Liver (tissue), 3 donors: ENCODE measurements at regions not wholly inside any gene's neighbourhood (a gene's known extent, or its start where the extent isn't known, plus 50 kb on each side); places are given as distances from the start of the nearest gene placed in this dataset.

ENCODE experiments used
- ATF3 ChIP-seq: IDR thresholded peaks from 2 replicates; pipeline ENCODE4 v1.6.1; 2016; ENCODE audit warnings: antibody characterized with exemption
- CTCF ChIP-seq: fragments of 150-350 bp; IDR thresholded peaks from 2 replicates; pipeline ENCODE4 v1.5.1; 2017; ENCODE audit warnings: improper control_type of control experiment, low read depth, low read length; ENCODE audit not compliant: missing input control
- EGR1 ChIP-seq, 2 donors: IDR thresholded peaks; 2 replicates each; pipeline ENCODE4 v1.6.1; 2016 to 2018; ENCODE audit warnings: antibody characterized with exemption in 2 of 2, low read depth in 2 of 2
- JUND ChIP-seq, 2 donors: IDR thresholded peaks; 2 replicates each; pipeline ENCODE4 v1.6.1; 2016; ENCODE audit warnings: antibody characterized with exemption in 2 of 2
- MAX ChIP-seq: IDR thresholded peaks from 2 replicates; pipeline ENCODE4 v1.6.1; 2016; ENCODE audit warnings: antibody characterized with exemption
- REST ChIP-seq: IDR thresholded peaks from 2 replicates; pipeline ENCODE4 v1.6.1; 2016; ENCODE audit warnings: antibody characterized with exemption, mild to moderate bottlenecking
- YY1 ChIP-seq: IDR thresholded peaks from 2 replicates; pipeline ENCODE4 v1.6.1; 2016; ENCODE audit warnings: antibody characterized with exemption, mild to moderate bottlenecking
- ZBTB33 ChIP-seq: IDR thresholded peaks from 2 replicates; pipeline ENCODE4 v1.6.1; 2016; ENCODE audit warnings: antibody characterized with exemption
- donor health status: healthy.
- donor health status: healthy.

- no peak for TF ChIP-seq MAX
- no peak for TF ChIP-seq ZBTB33
- no peak for TF ChIP-seq REST
- TF ChIP-seq YY1: no peak
- no peak for TF ChIP-seq CTCF
- TF ChIP-seq EGR1 (IDR thresholded peaks at IDR 0.05; ENCODE audit: low read depth in 2 of 2): no peak
- no peak for TF ChIP-seq ATF3
- no peak for TF ChIP-seq JUND (IDR thresholded peaks at IDR 0.05)
Measured at GRCh38 chr6:156699935-156700334, 77.2 kb upstream of the ARID1B start.
